Muscle layer of colon (tissue), 2 donors: ENCODE measurements at regions not wholly inside any gene's neighbourhood (a gene's known extent, or its start where the extent isn't known, plus 50 kb on each side); places are given as distances from the start of the nearest gene placed in this dataset.

Source experiments
- H3K27ac ChIP-seq: one replicate; pipeline ENCODE4 v1.7.0; 2013; ENCODE audit warnings: low read depth, mild to moderate bottlenecking, low read length, moderate library complexity
- H3K27me3 ChIP-seq, 2 donors: one replicate each; pipeline ENCODE4 v1.7.0; 2013; ENCODE audit warnings: low read length in 2 of 2, mild to moderate bottlenecking in 2 of 2; ENCODE audit not compliant: insufficient read depth in 2 of 2, control insufficient read depth in 1 of 2
- H3K36me3 ChIP-seq: one replicate; pipeline ENCODE4 v1.7.0; 2013; ENCODE audit warnings: mild to moderate bottlenecking, low read length; ENCODE audit not compliant: insufficient read depth
- H3K4me1 ChIP-seq: one replicate; pipeline ENCODE4 v1.7.0; 2013; ENCODE audit warnings: mild to moderate bottlenecking, low read length; ENCODE audit not compliant: insufficient read depth
- H3K4me3 ChIP-seq, 2 donors: one replicate each; pipeline ENCODE4 v1.7.0; 2013; ENCODE audit warnings: low read length in 2 of 2, low read depth in 1 of 2, mild to moderate bottlenecking in 1 of 2, moderate library complexity in 1 of 2
- H3K9ac ChIP-seq: one replicate; pipeline ENCODE4 v1.7.0; 2013; ENCODE audit warnings: low read length
- H3K9me3 ChIP-seq: one replicate; pipeline ENCODE4 v1.7.0; 2013; ENCODE audit warnings: mild to moderate bottlenecking, low read length
- donor health status: abdominal sarcoma.
- donor health status: Adenocarcinoma of cecum.

DNA sequence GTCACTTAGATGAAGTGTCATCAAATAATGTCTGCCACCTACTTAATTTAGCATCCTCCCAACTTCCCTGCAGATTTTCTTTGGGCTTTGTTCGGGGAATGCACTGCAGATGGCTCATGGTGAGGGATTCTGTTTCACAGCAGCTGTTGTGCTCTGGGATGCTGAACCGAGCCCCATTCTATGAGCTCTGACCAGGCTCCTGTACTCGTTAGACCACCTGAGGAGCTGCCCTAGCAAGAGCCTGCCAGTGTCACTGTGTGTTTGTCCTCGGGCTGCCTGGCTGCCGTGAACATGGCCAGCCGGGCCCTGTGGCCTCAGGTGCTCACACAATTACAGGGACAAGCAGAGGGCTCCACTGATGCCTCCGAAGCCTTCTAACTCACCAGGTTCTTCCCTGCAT lies 238.8 kb upstream of the ECI2 start:
- H3K36me3 ChIP-seq = no peaks in the 10 kb centered on the region
- H3K9me3 ChIP-seq = no peaks in the 10 kb centered on the region
- H3K4me3 ChIP-seq = no peak overlapping the region
- H3K27me3 ChIP-seq = no peaks in the 10 kb centered on the region
- no peaks in the 10 kb centered on the region for H3K4me1 ChIP-seq
- no peak overlapping the region for H3K27ac ChIP-seq
- no peak overlapping the region for H3K9ac ChIP-seq

DNA sequence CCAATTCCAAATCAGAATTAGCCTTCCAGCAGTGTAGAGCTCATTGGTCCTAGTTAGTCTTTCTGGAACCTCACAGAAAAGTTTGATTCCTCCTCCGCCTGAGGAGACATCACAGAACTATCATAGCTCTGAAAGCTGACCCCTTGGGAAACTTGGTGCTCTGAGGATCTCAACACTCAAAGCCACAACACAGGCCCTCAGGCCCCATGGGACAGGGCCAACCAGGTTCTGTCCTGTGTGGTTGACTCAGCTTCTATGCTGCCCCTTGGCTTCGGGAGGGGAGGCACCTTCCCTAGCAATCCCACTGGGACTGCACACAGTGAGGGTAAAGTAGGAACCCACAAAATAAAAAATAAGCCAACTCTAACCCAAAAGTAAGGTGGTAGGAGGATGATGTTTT lies 237.5 kb upstream of the ECI2 start:
- Histone ChIP-seq H3K27ac (no peak overlapping the region), H3K27me3 (no peaks in the 10 kb centered on the region), H3K4me3 (no peak overlapping the region), H3K36me3 (no peaks in the 10 kb centered on the region), H3K4me1 (no peaks in the 10 kb centered on the region), H3K9me3 (no peaks in the 10 kb centered on the region), H3K9ac (no peak overlapping the region)

DNA sequence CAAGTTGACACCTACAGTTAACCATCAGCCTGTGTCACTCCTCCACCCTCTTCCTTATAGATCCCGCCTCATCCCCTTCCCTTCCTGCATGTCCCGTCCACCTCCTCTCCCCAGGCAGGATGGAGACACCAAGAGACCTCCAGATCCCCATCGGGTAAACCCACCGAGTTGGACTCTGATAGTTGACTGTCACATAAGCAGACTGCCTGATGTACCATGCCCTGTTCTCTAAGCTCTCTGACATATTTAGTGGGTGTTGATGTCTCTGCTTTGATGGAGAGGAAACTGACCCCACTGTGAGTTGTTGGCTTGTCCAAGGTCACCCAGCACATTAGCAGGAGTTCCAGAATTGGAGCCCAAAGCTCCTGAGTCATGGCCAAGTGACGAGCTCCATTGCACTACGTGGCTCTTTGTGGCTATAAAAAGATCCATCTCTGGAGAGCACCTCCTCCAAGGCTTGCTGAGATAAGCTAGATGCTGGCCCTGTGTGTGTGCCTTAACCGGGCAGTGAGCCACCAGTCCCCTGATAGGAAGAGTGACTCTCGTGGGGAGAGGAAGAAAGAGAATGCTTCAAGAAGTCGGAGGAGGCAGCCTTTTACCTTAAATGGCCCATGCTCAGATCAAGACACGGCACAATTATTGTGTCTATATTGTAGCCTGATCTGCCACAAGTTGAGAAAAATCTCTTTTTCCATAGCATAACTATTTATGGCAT lies 236.0 kb upstream of the ECI2 start:
- Histone ChIP-seq H3K27ac (no peak overlapping the region), H3K9me3 (no peaks in the 10 kb centered on the region), H3K4me3 (no peak overlapping the region), H3K36me3 (no peaks in the 10 kb centered on the region), H3K4me1 (no peaks in the 10 kb centered on the region), H3K9ac (no peak overlapping the region), H3K27me3 (no peaks in the 10 kb centered on the region)

DNA sequence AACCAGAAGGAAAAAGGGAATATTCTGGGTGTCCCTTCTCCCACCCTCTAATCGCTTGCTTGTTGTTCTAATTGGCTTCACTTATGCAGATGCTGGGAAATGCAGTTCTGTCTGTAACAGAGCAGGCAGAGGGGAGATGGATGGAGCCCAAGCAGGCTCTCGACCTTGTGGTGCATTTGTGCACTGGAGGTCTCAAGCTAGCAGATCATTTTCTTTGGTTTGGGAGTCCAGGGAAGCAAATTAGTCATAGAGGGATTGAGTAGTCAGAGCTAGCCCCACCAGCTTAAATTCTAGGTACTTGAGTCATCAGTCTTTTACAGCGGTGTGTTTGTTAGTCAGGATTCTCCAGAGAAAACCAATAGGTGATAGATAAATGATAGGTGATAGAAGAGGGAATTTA lies 234.7 kb upstream of the ECI2 start:
- Histone ChIP-seq H3K27me3 (no peaks in the 10 kb centered on the region), H3K36me3 (no peaks in the 10 kb centered on the region), H3K9me3 (no peaks in the 10 kb centered on the region), H3K4me3 (no peak overlapping the region), H3K27ac (no peak overlapping the region), H3K4me1 (no peaks in the 10 kb centered on the region), H3K9ac (no peak overlapping the region)

DNA sequence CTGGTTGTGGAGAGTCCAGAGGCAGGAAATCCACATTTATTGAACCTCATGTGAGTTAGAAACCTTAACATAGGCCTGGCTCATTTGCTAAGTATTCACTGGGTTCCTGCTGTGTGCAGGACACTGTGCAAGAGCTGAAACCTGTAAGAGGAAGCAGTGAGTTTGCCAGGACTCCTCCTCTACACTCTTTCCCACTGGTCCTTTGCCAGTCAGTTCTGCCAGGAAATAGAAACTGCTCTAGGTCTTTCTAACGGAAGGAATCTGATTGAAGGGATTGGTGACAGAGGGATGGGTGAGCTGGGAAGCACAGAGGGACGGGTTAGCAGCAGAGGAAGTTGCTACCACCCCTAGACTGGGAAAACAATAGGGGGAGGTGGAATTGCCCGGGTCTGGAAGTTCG lies 234.2 kb upstream of the ECI2 start:
- Histone ChIP-seq H3K36me3 (no peaks in the 10 kb centered on the region), H3K4me3 (no peak overlapping the region), H3K9me3 (no peaks in the 10 kb centered on the region), H3K27ac (no peak overlapping the region), H3K27me3 (no peaks in the 10 kb centered on the region), H3K9ac (no peak overlapping the region), H3K4me1 (no peaks in the 10 kb centered on the region)

DNA sequence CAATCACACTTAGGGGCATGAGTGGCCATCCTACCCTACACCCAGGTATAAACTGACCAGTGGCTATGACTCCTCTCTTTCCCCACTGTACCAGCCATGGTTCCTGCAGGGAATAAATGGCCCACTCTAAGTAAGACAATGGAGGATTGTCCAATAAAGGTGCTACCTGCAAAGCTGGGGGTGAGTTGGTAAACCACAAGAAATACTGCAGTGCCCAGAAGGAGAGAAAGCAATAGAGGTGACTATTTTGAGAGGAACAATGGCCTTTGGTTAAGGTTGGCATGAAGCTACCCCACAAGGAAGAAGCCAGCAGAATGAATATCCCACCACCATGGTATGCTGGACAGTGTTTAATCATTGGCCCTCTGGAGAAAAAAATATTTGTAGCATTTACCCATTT lies 233.3 kb upstream of the ECI2 start:
- no peak overlapping the region for H3K4me3 ChIP-seq
- no peak overlapping the region for H3K9ac ChIP-seq
- H3K9me3 ChIP-seq = no peaks in the 10 kb centered on the region
- no peaks in the 10 kb centered on the region for H3K36me3 ChIP-seq
- H3K27ac ChIP-seq = no peak overlapping the region
- no peaks in the 10 kb centered on the region for H3K27me3 ChIP-seq
- H3K4me1 ChIP-seq = no peaks in the 10 kb centered on the region

DNA sequence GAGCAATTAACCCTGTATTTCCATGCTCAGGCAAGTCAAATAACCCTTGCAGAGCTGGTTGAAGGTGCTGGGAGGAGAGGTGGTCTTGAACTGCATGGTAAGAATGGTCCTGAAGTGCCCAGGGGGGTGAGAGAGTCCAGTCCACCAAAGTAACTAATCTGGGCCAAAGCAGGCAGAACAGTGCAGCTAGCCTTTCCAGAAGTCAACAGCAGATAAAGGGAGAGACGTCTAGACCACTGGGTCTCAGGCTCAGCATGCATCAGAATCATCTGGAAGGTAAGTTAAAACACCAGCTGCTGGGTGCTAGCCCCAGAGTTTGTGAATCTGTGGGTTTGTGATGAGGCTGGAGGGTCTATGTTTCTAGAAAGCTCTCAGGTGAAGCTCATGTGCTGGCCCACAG lies 232.3 kb upstream of the ECI2 start:
- no peak overlapping the region for H3K4me3 ChIP-seq
- H3K27me3 ChIP-seq = no peaks in the 10 kb centered on the region
- no peak overlapping the region for H3K27ac ChIP-seq
- H3K36me3 ChIP-seq = no peaks in the 10 kb centered on the region
- H3K4me1 ChIP-seq = no peaks in the 10 kb centered on the region
- H3K9me3 ChIP-seq = no peaks in the 10 kb centered on the region
- no peak overlapping the region for H3K9ac ChIP-seq

DNA sequence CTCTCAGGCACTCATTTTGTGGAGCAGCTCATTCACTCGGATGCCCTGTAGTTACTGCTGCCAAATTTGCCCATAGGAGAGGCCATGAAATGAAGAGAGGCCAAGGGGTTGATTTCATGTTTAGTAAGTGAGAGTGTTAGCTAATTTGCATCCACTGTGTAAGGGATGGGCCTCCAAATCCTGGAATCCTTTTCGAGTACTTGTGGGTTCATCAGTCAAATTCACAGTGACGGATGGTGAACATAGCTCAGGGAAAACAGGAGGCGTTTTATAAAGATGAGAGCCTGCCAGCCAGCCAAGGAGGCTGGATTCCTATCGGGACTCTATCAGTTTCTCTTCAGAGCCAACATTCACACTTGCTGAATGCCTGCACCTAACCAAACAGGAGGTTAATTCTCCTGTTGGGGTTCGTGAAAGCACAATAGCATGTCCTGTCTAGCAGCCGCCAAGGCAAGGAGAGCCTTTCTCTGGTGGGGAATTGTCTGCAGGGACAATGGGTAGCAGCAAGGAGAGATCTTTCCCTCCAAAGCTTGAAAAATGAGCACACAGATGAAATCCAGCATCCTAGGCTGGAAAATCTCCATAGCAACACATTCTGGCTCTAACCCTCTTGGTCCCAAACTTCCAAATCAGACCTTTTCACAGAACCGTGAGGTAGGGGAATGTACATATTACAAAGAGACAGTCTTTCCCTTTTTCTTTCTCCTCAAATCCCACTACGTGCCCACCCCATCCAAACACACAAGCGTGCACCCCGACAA lies 231.4 kb upstream of the ECI2 start:
- H3K27me3 ChIP-seq = no peaks in the 10 kb centered on the region
- no peak overlapping the region for H3K27ac ChIP-seq
- no peaks in the 10 kb centered on the region for H3K4me1 ChIP-seq
- H3K9ac ChIP-seq = no peak overlapping the region
- no peaks in the 10 kb centered on the region for H3K36me3 ChIP-seq
- H3K4me3 ChIP-seq = no peak overlapping the region
- no peaks in the 10 kb centered on the region for H3K9me3 ChIP-seq

DNA sequence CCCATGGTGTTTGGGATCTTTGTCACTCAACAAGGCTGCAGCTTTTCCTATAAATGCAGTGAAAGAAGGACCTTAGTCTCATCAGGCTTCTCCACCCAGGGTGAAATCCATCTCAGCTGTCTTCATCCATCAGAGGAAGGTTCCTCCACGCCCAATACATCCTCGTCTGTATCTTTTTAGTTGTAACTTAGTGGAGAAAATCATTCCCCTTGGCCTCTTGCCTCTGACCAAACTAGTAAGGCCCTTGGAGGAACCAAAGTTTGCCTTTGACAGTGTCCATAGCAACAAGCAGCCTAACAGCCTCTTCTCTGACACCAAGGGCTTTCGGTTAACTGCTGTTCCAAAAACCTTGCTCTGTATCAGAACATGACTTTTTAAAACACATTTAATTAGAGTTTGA lies 230.3 kb upstream of the ECI2 start:
- H3K4me3 ChIP-seq = no peak overlapping the region
- no peaks in the 10 kb centered on the region for H3K27me3 ChIP-seq
- no peak overlapping the region for H3K27ac ChIP-seq
- no peaks in the 10 kb centered on the region for H3K9me3 ChIP-seq
- H3K4me1 ChIP-seq = no peaks in the 10 kb centered on the region
- H3K9ac ChIP-seq = no peak overlapping the region
- no peaks in the 10 kb centered on the region for H3K36me3 ChIP-seq

DNA sequence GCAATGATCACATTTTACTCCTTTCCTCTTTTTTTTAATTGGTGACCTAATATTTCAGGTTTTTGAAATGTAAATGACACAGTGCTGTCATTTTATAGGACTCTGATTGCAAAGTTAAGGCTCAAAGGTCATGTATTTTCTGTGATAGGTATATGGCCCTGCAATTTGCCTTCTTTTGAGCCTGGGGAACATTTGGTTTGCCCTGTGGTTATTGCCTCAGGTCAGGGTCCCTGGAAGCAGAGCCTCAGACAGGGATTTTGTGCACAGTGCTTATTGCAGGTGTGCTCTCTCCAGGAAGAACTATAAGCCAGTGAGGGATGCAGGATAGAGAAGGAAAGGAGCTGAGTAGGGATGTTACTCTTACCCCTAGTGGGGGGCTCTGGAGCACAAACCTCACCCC lies 229.3 kb upstream of the ECI2 start:
- Histone ChIP-seq H3K27me3 (no peaks in the 10 kb centered on the region), H3K4me1 (no peaks in the 10 kb centered on the region), H3K36me3 (no peaks in the 10 kb centered on the region), H3K4me3 (no peak overlapping the region), H3K9me3 (no peaks in the 10 kb centered on the region), H3K27ac (no peak overlapping the region), H3K9ac (no peak overlapping the region)

DNA sequence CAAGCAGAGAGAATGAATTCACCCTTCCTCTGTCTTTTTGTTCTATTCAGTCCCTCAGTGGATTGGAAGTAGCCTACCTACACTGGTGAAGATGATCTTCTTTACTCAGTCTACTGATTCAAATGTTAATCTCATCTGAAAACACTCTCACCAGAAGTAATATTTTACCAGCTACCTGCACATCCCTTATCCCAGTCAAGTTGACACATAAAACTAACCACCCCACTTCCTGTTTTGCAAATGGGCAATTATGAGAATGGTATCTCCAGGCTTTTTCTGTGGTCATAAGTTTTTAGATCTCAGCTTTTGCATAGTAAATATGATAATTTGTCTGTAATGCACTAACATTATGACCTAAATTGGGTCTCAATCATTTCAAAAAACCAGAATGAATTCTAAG lies 228.8 kb upstream of the ECI2 start:
- Histone ChIP-seq H3K9ac (no peak overlapping the region), H3K9me3 (no peaks in the 10 kb centered on the region), H3K27me3 (no peaks in the 10 kb centered on the region), H3K27ac (no peak overlapping the region), H3K4me1 (no peaks in the 10 kb centered on the region), H3K4me3 (no peak overlapping the region), H3K36me3 (no peaks in the 10 kb centered on the region)

DNA sequence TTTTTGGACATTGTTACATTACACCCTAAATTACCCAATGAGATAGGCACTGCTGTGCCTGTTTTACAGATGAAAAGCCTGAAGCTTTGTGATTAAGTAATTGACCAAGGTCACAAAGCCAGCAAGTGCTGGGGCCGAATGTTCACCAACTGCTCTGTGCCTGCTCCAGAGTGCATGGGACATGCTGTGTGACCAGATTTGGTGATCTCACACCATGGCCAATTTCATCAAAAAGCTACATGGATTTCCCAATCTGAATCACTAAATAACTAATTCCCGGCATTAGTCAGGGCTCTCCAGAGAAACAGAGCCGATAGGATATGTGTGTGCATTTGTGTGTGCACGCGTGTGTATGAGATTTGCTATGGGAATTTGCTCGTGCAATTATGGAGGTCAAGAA lies 228.3 kb upstream of the ECI2 start:
- no peak overlapping the region for H3K9ac ChIP-seq
- H3K27ac ChIP-seq = no peak overlapping the region
- H3K9me3 ChIP-seq = no peaks in the 10 kb centered on the region
- H3K27me3 ChIP-seq = no peaks in the 10 kb centered on the region
- H3K4me3 ChIP-seq = no peak overlapping the region
- no peaks in the 10 kb centered on the region for H3K36me3 ChIP-seq
- no peaks in the 10 kb centered on the region for H3K4me1 ChIP-seq
